Stomach smooth muscle (tissue), 2 donors: ENCODE measurements at regions not wholly inside any gene's neighbourhood (a gene's known extent, or its start where the extent isn't known, plus 50 kb on each side); places are given as distances from the start of the nearest gene placed in this dataset.

Experiments used
- H3K27ac ChIP-seq: one replicate; pipeline ENCODE4 v1.7.0; 2013; ENCODE audit warnings: mild to moderate bottlenecking, low read length, inconsistent platforms
- H3K27me3 ChIP-seq, 2 donors: one replicate each; pipeline ENCODE4 v1.7.0; 2013; ENCODE audit warnings: low read length in 2 of 2; ENCODE audit not compliant: insufficient read depth in 2 of 2, control insufficient read depth in 1 of 2
- H3K36me3 ChIP-seq, 2 donors: one replicate each; pipeline ENCODE4 v1.7.0; 2013; ENCODE audit warnings: low read length in 2 of 2; ENCODE audit not compliant: control insufficient read depth in 2 of 2, insufficient read depth in 2 of 2
- H3K4me1 ChIP-seq: one replicate; pipeline ENCODE4 v1.7.0; 2013; ENCODE audit warnings: low read length; ENCODE audit not compliant: control insufficient read depth, insufficient read depth
- H3K4me3 ChIP-seq, 2 donors: one replicate each; pipeline ENCODE4 v1.7.0; 2013; ENCODE audit warnings: low read length in 2 of 2
- H3K9ac ChIP-seq, 2 donors: one replicate each; pipeline ENCODE4 v1.7.0; 2013; ENCODE audit warnings: low read length in 2 of 2, mild to moderate bottlenecking in 1 of 2
- H3K9me3 ChIP-seq, 2 donors: one replicate each; pipeline ENCODE4 v1.7.0; 2013; ENCODE audit warnings: low read length in 2 of 2; ENCODE audit not compliant: control insufficient read depth in 2 of 2
- donor health status: healthy.
- donor health status: Pancreatic carcinoma.

DNA sequence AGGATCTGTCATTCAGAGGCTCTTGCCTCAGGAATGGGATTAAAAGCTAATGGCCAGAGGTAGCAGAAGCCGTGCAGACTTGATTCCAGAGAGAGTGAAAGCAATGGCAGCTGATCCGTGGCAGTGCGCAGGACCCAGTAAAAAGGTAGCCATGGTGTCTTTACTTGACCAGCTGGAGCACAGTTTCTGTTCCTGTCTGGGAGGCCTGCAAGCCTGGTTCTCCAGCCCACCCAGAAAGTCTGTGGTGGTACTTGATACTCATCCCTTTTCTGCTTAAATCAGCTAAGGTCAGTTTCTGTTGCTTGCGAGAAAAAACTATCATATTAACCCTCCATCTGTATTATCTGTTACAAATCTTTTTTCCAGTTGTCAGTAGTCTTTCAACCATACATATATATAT is 86.7 kb downstream of the RPS6KA4 start:
- H3K27ac ChIP-seq: no peak overlapping the region
- H3K4me1 ChIP-seq: peaks cover 15% of the 10 kb centered on the region
- H3K4me3 ChIP-seq: no peak overlapping the region
- no peak overlapping the region for H3K9ac ChIP-seq
- H3K9me3 ChIP-seq: peaks cover 0 to 3% of the 10 kb centered on the region in 2 donors
- H3K36me3 ChIP-seq: no peaks in the 10 kb centered on the region
- peaks cover 8 to 13% of the 10 kb centered on the region in 2 donors for H3K27me3 ChIP-seq

DNA sequence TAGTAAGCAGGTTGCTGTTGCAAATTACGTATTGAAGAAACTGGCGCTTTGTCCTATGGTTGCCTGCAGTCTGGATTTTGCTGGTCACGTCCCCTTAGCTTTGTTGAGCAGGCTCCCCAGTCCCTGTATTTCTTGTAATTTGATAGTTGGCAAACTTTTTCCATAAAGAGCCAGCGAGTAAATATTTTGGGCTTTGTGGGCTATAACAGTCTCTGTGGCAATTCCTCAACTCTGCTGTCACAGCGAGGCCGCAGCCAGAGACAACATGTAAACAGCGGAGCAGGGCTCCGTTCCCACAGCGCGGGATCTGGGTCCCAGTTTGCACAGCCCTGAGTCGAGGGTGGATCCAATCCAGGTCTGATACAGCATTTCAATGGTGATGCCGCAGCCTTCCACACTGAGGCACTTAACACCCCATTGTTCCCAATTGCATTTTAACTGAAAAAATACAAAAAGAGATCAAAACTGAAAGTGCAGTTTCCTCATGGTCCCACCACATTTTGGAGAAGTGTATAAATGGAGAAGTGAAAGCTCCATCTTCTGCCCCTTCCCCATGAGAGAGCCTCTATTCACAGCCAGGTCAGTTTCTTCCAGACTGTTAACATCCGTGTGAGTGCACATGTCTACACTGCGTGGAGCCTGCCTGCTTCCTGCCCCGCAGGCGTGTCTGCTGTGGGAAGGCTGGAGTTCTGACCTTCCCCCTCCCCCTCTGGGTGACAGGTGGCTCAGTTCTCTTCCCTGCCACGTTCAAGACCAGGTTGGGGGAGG is 89.1 kb downstream of the RPS6KA4 start:
- peaks cover 0 to under 1% of the 10 kb centered on the region in 2 donors for H3K9me3 ChIP-seq
- H3K36me3 ChIP-seq: no peaks in the 10 kb centered on the region
- H3K27ac ChIP-seq: no peak overlapping the region
- H3K27me3 ChIP-seq: peaks cover 8 to 13% of the 10 kb centered on the region in 2 donors
- peak overlapping the region in 1 of 2 donors; percentile 29 for H3K9ac ChIP-seq
- peaks cover 15% of the 10 kb centered on the region for H3K4me1 ChIP-seq
- H3K4me3 ChIP-seq: peak overlapping the region; percentile 30 to 64

DNA sequence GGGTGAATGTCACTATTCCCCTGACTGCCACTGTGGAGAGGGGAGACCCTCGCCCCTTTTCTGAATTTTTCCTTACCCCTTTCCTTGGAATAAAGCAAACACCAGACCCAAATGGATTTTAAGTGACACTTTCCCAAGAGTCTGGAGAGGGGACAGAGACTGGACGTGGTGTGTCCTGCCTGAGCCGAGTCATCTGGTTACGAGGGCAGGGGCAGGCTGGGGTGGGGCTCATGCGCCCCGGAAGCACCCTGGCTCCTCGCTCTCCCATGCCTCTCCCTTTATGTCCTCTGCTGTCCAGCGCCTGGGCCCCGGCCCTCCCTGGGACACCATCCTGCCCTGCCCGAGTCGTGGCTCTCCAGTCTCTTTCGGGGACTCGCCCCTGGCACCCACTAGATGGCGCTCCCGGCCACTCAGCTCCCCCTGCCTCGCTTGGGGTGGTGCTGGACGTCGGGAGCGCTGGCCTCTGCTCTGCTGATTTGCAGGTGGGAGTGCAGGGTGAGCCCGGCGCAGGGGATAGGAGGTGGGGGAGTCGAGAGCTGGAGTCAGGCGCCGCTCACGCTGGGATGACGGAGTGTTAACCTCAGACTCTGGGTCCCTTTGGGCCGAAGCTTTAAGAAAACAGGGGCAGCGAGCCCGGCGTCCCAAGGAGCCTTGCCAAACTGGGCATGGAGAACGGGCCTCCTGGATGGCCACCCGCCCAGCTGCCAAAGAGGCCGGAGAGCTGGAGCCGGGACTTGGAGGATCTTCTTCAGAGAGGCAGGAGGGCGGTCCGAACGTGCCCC is 89.8 kb downstream of the RPS6KA4 start:
- H3K4me3 ChIP-seq: peak overlapping the region; percentile 57 to 64
- no peak overlapping the region for H3K27ac ChIP-seq
- H3K9me3 ChIP-seq: peaks cover 0 to 5% of the 10 kb centered on the region in 2 donors
- H3K27me3 ChIP-seq: peaks cover 8 to 13% of the 10 kb centered on the region in 2 donors
- H3K4me1 ChIP-seq: peaks cover 15% of the 10 kb centered on the region
- H3K36me3 ChIP-seq: no peaks in the 10 kb centered on the region
- H3K9ac ChIP-seq: peak overlapping the region in 1 of 2 donors; percentile 29

DNA sequence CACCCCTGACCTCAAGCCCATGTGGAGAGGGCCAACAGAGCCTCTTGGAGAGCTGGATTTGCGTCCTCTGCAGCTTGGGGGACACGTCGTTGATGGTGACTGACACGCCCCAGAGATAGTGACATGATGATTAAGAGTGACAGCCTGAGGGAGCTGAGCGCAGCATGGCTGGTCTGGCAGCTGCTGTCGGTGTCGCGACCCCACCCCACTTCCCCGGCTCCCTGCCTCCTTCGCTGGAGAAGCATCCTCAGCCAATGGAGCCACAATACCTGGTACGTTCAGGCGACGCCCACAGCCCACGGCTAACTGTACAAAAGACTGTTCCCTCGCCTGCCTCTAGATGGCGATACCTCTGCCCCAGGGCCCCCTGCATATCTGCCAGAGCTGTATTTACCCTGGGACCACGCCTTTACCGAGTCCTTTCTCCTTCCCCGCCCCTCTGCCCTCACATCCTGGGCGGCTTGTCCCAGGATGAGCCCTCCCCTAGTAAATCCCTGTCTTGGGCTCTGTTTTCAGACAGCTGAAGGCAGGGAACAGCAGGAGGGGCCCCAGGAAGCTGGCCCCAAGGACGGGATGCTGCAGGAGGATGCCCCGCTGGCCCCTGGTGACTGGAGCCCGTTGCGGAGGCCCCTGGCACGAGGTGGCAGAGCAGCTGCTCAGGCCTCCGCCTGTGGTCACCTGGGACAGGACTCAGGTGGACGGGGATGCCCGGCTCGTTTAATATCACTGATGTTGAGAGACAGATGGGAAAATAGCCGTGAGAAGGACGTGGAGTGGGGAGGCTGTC is 90.6 kb downstream of the RPS6KA4 start:
- Histone ChIP-seq H3K36me3 (no peaks in the 10 kb centered on the region), H3K27me3 (peaks cover 8 to 13% of the 10 kb centered on the region in 2 donors), H3K4me3 (peak overlapping the region; percentile 57 to 64), H3K4me1 (peaks cover 15% of the 10 kb centered on the region), H3K9ac (no peak overlapping the region), H3K9me3 (peaks cover 0 to 5% of the 10 kb centered on the region in 2 donors), H3K27ac (no peak overlapping the region)

DNA sequence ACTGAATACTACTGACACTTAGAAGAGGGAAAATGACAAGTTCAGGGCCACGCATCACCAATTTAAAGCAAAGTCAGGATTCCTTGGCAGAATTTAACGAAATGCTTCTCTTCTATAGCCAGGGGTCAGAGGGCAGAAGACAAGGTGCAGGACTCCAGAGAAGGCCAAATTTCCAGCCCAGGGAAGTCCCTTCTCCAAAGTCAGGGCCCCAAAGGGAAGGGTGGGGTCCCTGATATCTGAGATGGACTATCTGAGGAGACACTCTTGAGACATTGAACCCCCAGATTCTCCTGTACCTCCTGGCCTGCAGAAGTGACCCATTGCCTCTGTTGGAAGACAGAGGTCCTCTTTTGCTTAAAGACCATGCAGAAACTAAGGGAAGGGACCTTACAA is 91.2 kb downstream of the RPS6KA4 start:
- Histone ChIP-seq H3K27me3 (peaks cover 8 to 13% of the 10 kb centered on the region in 2 donors), H3K27ac (no peak overlapping the region), H3K36me3 (no peaks in the 10 kb centered on the region), H3K9me3 (peaks cover 0 to 5% of the 10 kb centered on the region in 2 donors), H3K4me1 (peaks cover 15% of the 10 kb centered on the region), H3K9ac (no peak overlapping the region), H3K4me3 (no peak overlapping the region)

DNA sequence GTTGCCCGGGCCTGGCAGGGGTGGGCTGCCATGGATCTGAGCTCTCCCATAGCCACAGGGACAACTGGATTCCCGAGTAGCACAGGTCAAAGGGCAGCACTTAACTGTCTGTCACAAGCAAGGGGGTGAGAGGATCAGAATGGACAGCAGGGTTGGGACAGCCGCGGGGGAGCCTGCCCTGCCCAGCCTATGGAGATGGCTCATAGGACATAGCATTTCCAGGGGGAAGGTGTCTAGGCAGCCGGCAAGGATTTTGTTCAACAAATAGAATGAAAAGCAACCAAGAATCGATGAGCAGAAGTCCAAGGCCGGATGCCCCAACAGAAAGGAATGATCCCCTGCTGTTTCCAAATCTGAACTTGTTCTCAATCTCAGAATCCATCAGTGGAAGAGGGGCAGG is 92.9 kb downstream of the RPS6KA4 start:
- H3K27ac ChIP-seq: no peak overlapping the region
- H3K27me3 ChIP-seq: peaks cover 8 to 13% of the 10 kb centered on the region in 2 donors
- H3K9me3 ChIP-seq: peaks cover 0 to 5% of the 10 kb centered on the region in 2 donors
- no peak overlapping the region for H3K9ac ChIP-seq
- H3K4me1 ChIP-seq: peaks cover 15% of the 10 kb centered on the region
- H3K36me3 ChIP-seq: no peaks in the 10 kb centered on the region
- H3K4me3 ChIP-seq: no peak overlapping the region

DNA sequence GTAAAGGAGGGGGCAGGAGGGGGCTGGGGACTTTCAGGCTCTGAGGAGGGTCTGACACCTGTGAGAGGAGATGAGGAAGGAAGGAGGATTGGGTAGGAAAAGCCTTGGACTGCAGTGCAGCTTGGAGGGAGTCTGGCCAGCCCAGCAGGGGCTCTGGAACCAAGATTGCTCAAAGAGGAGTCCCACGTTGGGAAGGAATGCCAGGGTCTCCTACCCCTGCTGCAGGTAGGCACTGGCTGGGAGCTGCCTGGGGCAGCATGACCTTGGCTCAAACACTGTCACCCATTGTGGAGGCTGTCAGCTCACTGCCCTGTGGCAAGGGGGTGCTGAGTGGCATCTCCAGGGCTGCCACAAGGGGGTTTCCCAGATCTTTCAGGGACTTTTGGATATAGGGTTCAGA is 94.5 kb downstream of the RPS6KA4 start:
- Histone ChIP-seq H3K4me1 (peaks cover 15% of the 10 kb centered on the region), H3K27me3 (peaks cover 4 to 11% of the 10 kb centered on the region in 2 donors), H3K9me3 (peaks cover 0 to 5% of the 10 kb centered on the region in 2 donors), H3K27ac (no peak overlapping the region), H3K9ac (no peak overlapping the region), H3K36me3 (no peaks in the 10 kb centered on the region), H3K4me3 (no peak overlapping the region)

DNA sequence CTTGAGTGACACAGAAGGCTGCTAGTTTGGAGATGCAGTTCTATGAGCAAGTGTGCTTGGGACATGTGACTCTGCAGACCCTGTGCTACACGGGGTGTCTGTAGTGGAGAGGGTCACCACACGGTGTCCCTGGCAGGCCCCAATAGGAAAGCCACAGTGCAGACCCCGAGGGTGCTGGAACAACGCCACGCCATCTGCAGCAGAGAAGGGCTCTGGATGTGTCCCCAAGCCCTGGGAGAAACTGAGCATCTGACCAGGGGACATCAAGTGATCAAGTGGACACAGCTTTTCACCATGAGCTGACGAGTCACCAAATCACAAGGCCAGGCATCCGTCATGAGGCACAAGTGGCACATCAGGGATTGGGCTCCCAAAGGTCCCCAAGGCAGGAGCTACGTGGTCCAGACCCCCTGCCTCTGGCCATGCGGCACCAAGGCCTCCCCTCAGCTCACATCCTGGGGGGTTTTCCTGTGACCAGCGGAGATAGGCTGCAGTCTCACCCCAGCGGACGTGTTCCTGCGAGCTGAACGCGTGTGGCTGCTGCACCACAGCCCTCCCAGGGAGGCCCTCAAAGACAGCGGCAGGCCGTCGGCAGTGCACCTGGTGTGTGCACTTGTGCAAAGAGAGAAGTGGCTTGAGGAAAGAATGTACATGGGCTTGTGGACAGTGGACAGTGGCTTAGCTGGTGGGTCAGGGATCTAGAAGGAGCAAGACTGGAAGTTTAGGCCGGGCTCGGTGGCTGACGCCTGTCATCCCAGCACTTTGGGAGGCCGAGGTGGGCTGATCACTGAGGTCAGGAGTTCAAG is 96.7 kb downstream of the RPS6KA4 start:
- Histone ChIP-seq H3K27ac (no peak overlapping the region), H3K9me3 (peaks cover 0 to 5% of the 10 kb centered on the region in 2 donors), H3K27me3 (no peaks in the 10 kb centered on the region), H3K9ac (no peak overlapping the region), H3K36me3 (no peaks in the 10 kb centered on the region), H3K4me3 (no peak overlapping the region), H3K4me1 (peaks cover 3% of the 10 kb centered on the region)

DNA sequence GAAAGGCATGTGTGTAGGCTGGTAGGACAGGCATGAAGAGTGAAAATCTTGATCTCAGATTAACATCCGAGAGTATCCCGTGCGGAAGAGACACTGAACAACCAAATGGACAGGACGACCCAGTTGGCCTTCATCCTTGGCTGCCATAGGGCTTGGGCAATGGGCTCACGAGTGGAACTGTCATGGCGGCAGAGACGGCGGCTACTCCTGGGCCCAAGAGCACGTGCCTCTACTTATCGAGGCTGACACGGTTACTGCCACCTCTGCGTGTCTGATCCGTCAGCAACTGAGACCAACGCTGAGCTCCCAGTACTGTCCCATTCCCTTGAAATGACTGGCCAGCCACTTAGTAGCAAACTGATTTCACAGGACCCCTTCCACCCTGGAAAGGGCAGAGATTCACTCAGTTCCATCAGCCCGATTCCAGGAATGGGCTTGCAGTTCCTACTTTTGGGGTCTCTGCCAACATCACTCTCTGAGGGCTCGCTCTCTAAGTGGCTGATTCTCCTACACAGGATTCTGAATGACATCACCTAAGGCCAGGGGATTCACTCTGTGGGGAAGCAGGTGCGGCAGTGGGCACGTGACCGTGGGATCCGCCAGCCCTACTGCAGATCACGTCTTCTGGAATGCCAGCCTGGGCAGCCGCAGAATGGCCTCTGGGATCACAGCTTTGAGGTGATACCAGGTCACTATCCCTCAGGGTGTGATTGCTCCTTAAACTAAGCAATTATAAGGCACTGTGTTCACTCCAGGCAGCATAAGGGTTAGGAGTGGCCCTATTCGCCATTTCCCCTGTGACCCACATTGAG is 97.8 kb downstream of the RPS6KA4 start:
- H3K4me1 ChIP-seq: peaks cover 3% of the 10 kb centered on the region
- no peaks in the 10 kb centered on the region for H3K36me3 ChIP-seq
- no peak overlapping the region for H3K9ac ChIP-seq
- H3K27me3 ChIP-seq: no peaks in the 10 kb centered on the region
- no peak overlapping the region for H3K4me3 ChIP-seq
- peaks cover 0 to 5% of the 10 kb centered on the region in 2 donors for H3K9me3 ChIP-seq
- H3K27ac ChIP-seq: no peak overlapping the region
